ENCODE measurements at regions not wholly inside any gene's neighbourhood (a gene's known extent, or its start where the extent isn't known, plus 50 kb on each side); places are given as distances from the start of the nearest gene placed in this dataset.

GRCh38 chr21:35399706-35400105, 350.6 kb upstream of the RUNX1 start:
- H3K4me3 Mint-ChIP-seq: no peak overlapping the region
- peaks cover 28% of the 10 kb centered on the region for H3K4me1 Mint-ChIP-seq
- intact Hi-C loops (cut with micrococcal nuclease): loop anchor here (1.0 to 10.0 kb wide), 14 partner anchors 42 to 707 kb away; no protein-coding TSS in a partner anchor
- no peaks in the 10 kb centered on the region for H3K9me3 Mint-ChIP-seq
- H3K27me3 Mint-ChIP-seq: peaks cover 4% of the 10 kb centered on the region
- no peak overlapping the region for H3K27ac Mint-ChIP-seq
- H3K36me3 Mint-ChIP-seq (ENCODE audit: low read depth): no peaks in the 10 kb centered on the region
- DNase-seq: no peak

GRCh38 chr21:35399002-35399530, 350.0 kb upstream of the RUNX1 start:
- peak overlapping the region; percentile 50 for H3K27ac Mint-ChIP-seq
- H3K9me3 Mint-ChIP-seq: no peaks in the 10 kb centered on the region
- H3K27me3 Mint-ChIP-seq: peaks cover 3% of the 10 kb centered on the region
- DNase-seq: no peak
- intact Hi-C loops (cut with micrococcal nuclease): loop anchor here (5.0 to 10.0 kb wide), 3 partner anchors 42 to 707 kb away; no protein-coding TSS in a partner anchor
- H3K4me1 Mint-ChIP-seq: peaks cover 24% of the 10 kb centered on the region
- H3K4me3 Mint-ChIP-seq: no peak overlapping the region
- H3K36me3 Mint-ChIP-seq (ENCODE audit: low read depth): no peaks in the 10 kb centered on the region

- intact Hi-C loops (cut with micrococcal nuclease): loop anchor here (5.0 to 10.0 kb wide), 3 partner anchors 41 to 706 kb away; no protein-coding TSS in a partner anchor
- H3K27me3 Mint-ChIP-seq: peaks cover 3% of the 10 kb centered on the region
- H3K4me3 Mint-ChIP-seq: no peak overlapping the region
- H3K27ac Mint-ChIP-seq: no peak overlapping the region
- no peak for DNase-seq
- H3K4me1 Mint-ChIP-seq: peaks cover 24% of the 10 kb centered on the region
- no peaks in the 10 kb centered on the region for H3K36me3 Mint-ChIP-seq (ENCODE audit: low read depth)
- H3K9me3 Mint-ChIP-seq: no peaks in the 10 kb centered on the region
Measured at GRCh38 chr21:35398346-35398982, 349.4 kb upstream of the RUNX1 start.

GRCh38 chr21:35397781-35398180, 348.7 kb upstream of the RUNX1 start:
- intact Hi-C loops (cut with micrococcal nuclease): loop anchor here (5.0 to 10.0 kb wide), 3 partner anchors 40 to 705 kb away; no protein-coding TSS in a partner anchor
- Mint-ChIP-seq H3K36me3 (ENCODE audit: low read depth) (no peaks in the 10 kb centered on the region), H3K4me1 (peaks cover 24% of the 10 kb centered on the region), H3K4me3 (no peak overlapping the region), H3K27ac (no peak overlapping the region), H3K9me3 (peaks cover 3% of the 10 kb centered on the region), H3K27me3 (peaks cover 3% of the 10 kb centered on the region)
- no peak for DNase-seq

GRCh38 chr21:35396655-35397054, 347.6 kb upstream of the RUNX1 start:
- DNase-seq: no peak
- H3K9me3 Mint-ChIP-seq: peaks cover 4% of the 10 kb centered on the region
- peaks cover 2% of the 10 kb centered on the region for H3K27me3 Mint-ChIP-seq
- H3K4me1 Mint-ChIP-seq: peaks cover 24% of the 10 kb centered on the region
- intact Hi-C loops (cut with micrococcal nuclease): loop anchor here (5.0 to 10.0 kb wide), 3 partner anchors 39 to 704 kb away; no protein-coding TSS in a partner anchor
- H3K27ac Mint-ChIP-seq: no peak overlapping the region
- no peaks in the 10 kb centered on the region for H3K36me3 Mint-ChIP-seq (ENCODE audit: low read depth)
- H3K4me3 Mint-ChIP-seq: no peak overlapping the region

GRCh38 chr21:35395728-35396127, 346.6 kb upstream of the RUNX1 start:
- H3K4me3 Mint-ChIP-seq: no peak overlapping the region
- DNase-seq: no peak
- H3K9me3 Mint-ChIP-seq: peaks cover 13% of the 10 kb centered on the region
- H3K36me3 Mint-ChIP-seq (ENCODE audit: low read depth): no peaks in the 10 kb centered on the region
- no peak overlapping the region for H3K27ac Mint-ChIP-seq
- H3K27me3 Mint-ChIP-seq: no peaks in the 10 kb centered on the region
- H3K4me1 Mint-ChIP-seq: peaks cover 26% of the 10 kb centered on the region
- intact Hi-C loops (cut with micrococcal nuclease): loop anchor here (5.0 to 10.0 kb wide), 3 partner anchors 38 to 703 kb away; no protein-coding TSS in a partner anchor

GRCh38 chr21:35394634-35395369, 345.7 kb upstream of the RUNX1 start:
- Mint-ChIP-seq H3K4me3 (no peak overlapping the region), H3K9me3 (peaks cover 13% of the 10 kb centered on the region), H3K4me1 (peaks cover 20% of the 10 kb centered on the region), H3K36me3 (ENCODE audit: low read depth) (no peaks in the 10 kb centered on the region), H3K27me3 (no peaks in the 10 kb centered on the region), H3K27ac (no peak overlapping the region)
- intact Hi-C loops (cut with micrococcal nuclease): loop anchor here (5.0 to 10.0 kb wide), 3 partner anchors 38 to 703 kb away; no protein-coding TSS in a partner anchor
- no peak for DNase-seq

GRCh38 chr21:35394049-35394448, 344.9 kb upstream of the RUNX1 start:
- peaks cover 13% of the 10 kb centered on the region for H3K9me3 Mint-ChIP-seq
- no peak overlapping the region for H3K27ac Mint-ChIP-seq
- H3K4me1 Mint-ChIP-seq: peaks cover 16% of the 10 kb centered on the region
- no peak for DNase-seq
- H3K4me3 Mint-ChIP-seq: no peak overlapping the region
- no peaks in the 10 kb centered on the region for H3K36me3 Mint-ChIP-seq (ENCODE audit: low read depth)
- intact Hi-C loops (cut with micrococcal nuclease): loop anchor here (10.0 kb wide), 1 partner anchor 139 kb away; no protein-coding TSS in a partner anchor
- no peaks in the 10 kb centered on the region for H3K27me3 Mint-ChIP-seq

- Mint-ChIP-seq H3K9me3 (peaks cover 13% of the 10 kb centered on the region), H3K4me3 (no peak overlapping the region), H3K27me3 (peaks cover 1% of the 10 kb centered on the region), H3K27ac (no peak overlapping the region), H3K4me1 (peaks cover 5% of the 10 kb centered on the region), H3K36me3 (ENCODE audit: low read depth) (no peaks in the 10 kb centered on the region)
- DNase-seq: no peak
- intact Hi-C loops (cut with micrococcal nuclease): loop anchor here (10.0 kb wide), 1 partner anchor 135 kb away; no protein-coding TSS in a partner anchor
Measured at GRCh38 chr21:35390013-35390776, 341.1 kb upstream of the RUNX1 start.

- DNase-seq: no peak
- Mint-ChIP-seq H3K27ac (no peak overlapping the region), H3K4me1 (peaks cover 5% of the 10 kb centered on the region), H3K9me3 (peaks cover 11% of the 10 kb centered on the region), H3K4me3 (no peak overlapping the region), H3K27me3 (peaks cover 1% of the 10 kb centered on the region), H3K36me3 (ENCODE audit: low read depth) (no peaks in the 10 kb centered on the region)
- intact Hi-C loops (cut with micrococcal nuclease): no loop called here
Measured at GRCh38 chr21:35386491-35387079, 337.5 kb upstream of the RUNX1 start.

GRCh38 chr21:35384375-35384774, 335.3 kb upstream of the RUNX1 start:
- Mint-ChIP-seq H3K36me3 (ENCODE audit: low read depth) (no peaks in the 10 kb centered on the region), H3K27me3 (peaks cover 1% of the 10 kb centered on the region), H3K4me1 (peaks cover 1% of the 10 kb centered on the region), H3K4me3 (no peak overlapping the region), H3K27ac (no peak overlapping the region), H3K9me3 (peaks cover 3% of the 10 kb centered on the region)
- intact Hi-C loops (cut with micrococcal nuclease): no loop called here
- DNase-seq: no peak

- Mint-ChIP-seq H3K36me3 (ENCODE audit: low read depth) (no peaks in the 10 kb centered on the region), H3K27ac (no peak overlapping the region), H3K27me3 (peaks cover 1% of the 10 kb centered on the region), H3K4me1 (peaks cover 1% of the 10 kb centered on the region), H3K9me3 (peaks cover 3% of the 10 kb centered on the region), H3K4me3 (no peak overlapping the region)
- peak; percentile 45 for DNase-seq
- intact Hi-C loops (cut with micrococcal nuclease): no loop called here
Measured at GRCh38 chr21:35382696-35383095, 333.6 kb upstream of the RUNX1 start.

GRCh38 chr21:35381743-35382310, 332.7 kb upstream of the RUNX1 start:
- no peak overlapping the region for H3K27ac Mint-ChIP-seq
- H3K36me3 Mint-ChIP-seq (ENCODE audit: low read depth): no peaks in the 10 kb centered on the region
- H3K27me3 Mint-ChIP-seq: peaks cover under 1% of the 10 kb centered on the region
- H3K9me3 Mint-ChIP-seq: peaks cover 3% of the 10 kb centered on the region
- H3K4me1 Mint-ChIP-seq: peaks cover under 1% of the 10 kb centered on the region
- DNase-seq: peak; percentile 33
- intact Hi-C loops (cut with micrococcal nuclease): no loop called here
- H3K4me3 Mint-ChIP-seq: no peak overlapping the region

All from activated CD4-positive, alpha-beta T cell treated with anti-CD3 and anti-CD28 coated beads, Interleukin-2, amount 10 ng/mL, durations not matched to agents 24 days and 14 days (primary cell).